Panc1 (cell line): ENCODE measurements at regions not wholly inside any gene's neighbourhood (a gene's known extent, or its start where the extent isn't known, plus 50 kb on each side); places are given as distances from the start of the nearest gene placed in this dataset.

ENCODE experiments used
- ATAC-seq: fragments of 200-7000 bp; cut with Tn5 transposase; 2 replicates; pipeline ENCODE4 v1.9.1; 2020; ENCODE audit warnings: mild to moderate bottlenecking, moderate library complexity
- BruUV-seq: library from RNA; stranded (reverse); fragments of 400-500 nt; replicated peaks from 2 replicates; lab custom pipeline; 2021; lab: Mats Ljungman, UMichigan
- CTCF ChIA-PET: fragments of 300-600 bp; sonication (Branson Sonifier 250); formaldehyde crosslinking; loops from one replicate; lab custom pipeline; 2022; ENCODE audit warnings: antibody characterized with exemption; lab: Charles Lee
- POLR2A ChIA-PET: fragments of 300-600 bp; sonication (Branson Sonifier 250); formaldehyde crosslinking; loops from one replicate; lab custom pipeline; 2022; ENCODE audit warnings: antibody characterized with exemption; lab: Charles Lee
- DNase-seq: peaks from one replicate; pipeline ENCODE4 v3.0.0-alpha.2; 2010; ENCODE audit warnings: low read depth, low spot score
- H3K27ac ChIP-seq: 2 replicates; pipeline ENCODE4 v1.5.1; 2011; ENCODE audit warnings: mild to moderate bottlenecking, low read length, inconsistent platforms
- H3K27me3 ChIP-seq: fragments of 200-500 bp; sonication (Bioruptor generic); 2 replicates; pipeline ENCODE4 v1.6.0; 2014; ENCODE audit warnings: low read length, inconsistent platforms; ENCODE audit not compliant: control insufficient read depth, insufficient read depth
- H3K36me3 ChIP-seq: fragments of 200-500 bp; sonication (Bioruptor generic); 2 replicates; pipeline ENCODE4 v1.5.1; 2014; ENCODE audit warnings: inconsistent platforms, mild to moderate bottlenecking, low read length, moderate library complexity; ENCODE audit not compliant: control insufficient read depth, insufficient read depth
- H3K4me1 ChIP-seq: 2 replicates; pipeline ENCODE4 v1.5.1; 2011; ENCODE audit warnings: inconsistent platforms, mild to moderate bottlenecking, low read length, moderate library complexity; ENCODE audit not compliant: control insufficient read depth, insufficient read depth
- H3K4me3 ChIP-seq, 2 experiments: 2 replicates each; pipeline ENCODE4 v1.5.1; 2011 to 2012; ENCODE audit warnings: low read depth in 2 of 2, low read length in 2 of 2, mild to moderate bottlenecking in 2 of 2, inconsistent platforms in 1 of 2, moderate library complexity in 1 of 2
- H3K9me3 ChIP-seq: fragments of 200-500 bp; sonication (Bioruptor generic); 2 replicates; pipeline ENCODE4 v1.5.1; 2014; ENCODE audit warnings: low read depth, mild to moderate bottlenecking, inconsistent platforms, low read length, moderate library complexity; ENCODE audit not compliant: control insufficient read depth, insufficient read depth
- POLR2AphosphoS5 ChIP-seq: IDR thresholded peaks from 2 replicates; pipeline ENCODE4 v1.6.1; 2012; ENCODE audit warnings: mild to moderate bottlenecking, low read depth, low read length, moderate library complexity
- SIN3A ChIP-seq: IDR thresholded peaks from 2 replicates; pipeline ENCODE4 v1.6.1; 2012; ENCODE audit warnings: low read depth, mild to moderate bottlenecking, low read length, moderate library complexity, borderline replicate concordance; ENCODE audit not compliant: insufficient read depth
- TCF7L2 ChIP-seq: IDR thresholded peaks from 2 replicates; pipeline ENCODE4 v1.6.1; 2011; ENCODE audit warnings: mild to moderate bottlenecking, low read depth, low read length, inconsistent platforms
- in situ Hi-C: cut with HindIII; loops from 2 replicates; pipeline ENCODE4 v1.10.0; 2016; ENCODE audit warnings: low sequenced_read_pairs, low pct_unique_long_range_greater_than_20kb
- intact Hi-C: fragments of 100-400 bp; cut with micrococcal nuclease; formaldehyde crosslinking; loops from one replicate; pipeline ENCODE4 v1.10.0; 2022; ENCODE audit not compliant: unreplicated experiment
- TF ChIP-seq, protein P1 (sequence below), 2 experiments: IDR thresholded peaks; 2 replicates each; pipeline ENCODE4 v1.6.1; 2011 to 2012; ENCODE audit warnings: low read depth in 2 of 2, control low read depth in 1 of 2, low read length in 1 of 2, mild to moderate bottlenecking in 1 of 2, moderate library complexity in 1 of 2; ENCODE audit not compliant: insufficient read depth in 1 of 2
- TF ChIP-seq, protein P2 (sequence below): fragments of 450-650 bp; IDR thresholded peaks from 2 replicates; pipeline ENCODE4 v1.5.1; 2017; ENCODE audit warnings: mild to moderate bottlenecking

DNA sequence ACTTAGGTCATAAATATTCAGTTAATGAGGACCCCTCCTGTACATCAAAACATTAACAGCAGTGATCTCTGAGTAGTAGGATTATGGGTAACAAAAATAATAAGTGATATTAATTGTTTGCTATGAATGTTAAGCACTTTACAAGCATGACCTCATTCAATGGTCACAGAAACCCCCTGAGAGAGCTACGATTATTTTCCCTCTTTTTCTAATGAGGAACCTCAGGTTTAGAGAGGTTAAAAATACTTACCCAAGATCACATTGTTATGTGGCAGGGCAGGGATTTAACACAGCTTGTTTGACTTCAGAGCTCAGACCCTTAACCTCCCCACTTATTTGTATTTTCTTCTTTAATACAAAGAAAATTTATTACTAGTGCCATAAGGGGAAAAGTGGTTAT lies 228.2 kb downstream of the TBL1XR1 start:
- in situ Hi-C loops, result no loop called here
- CTCF ChIA-PET, result no interaction called here
- BruUV-seq, result no TSS peak
- H3K4me1 ChIP-seq, result peaks cover 7% of the 10 kb centered on the region; the same call in 1 of the 2 replicates
- H3K4me3 ChIP-seq, result no peak overlapping the region
- no peak for DNase-seq
- H3K36me3 ChIP-seq, result no peaks in the 10 kb centered on the region
- TF ChIP-seq, protein P1, sequence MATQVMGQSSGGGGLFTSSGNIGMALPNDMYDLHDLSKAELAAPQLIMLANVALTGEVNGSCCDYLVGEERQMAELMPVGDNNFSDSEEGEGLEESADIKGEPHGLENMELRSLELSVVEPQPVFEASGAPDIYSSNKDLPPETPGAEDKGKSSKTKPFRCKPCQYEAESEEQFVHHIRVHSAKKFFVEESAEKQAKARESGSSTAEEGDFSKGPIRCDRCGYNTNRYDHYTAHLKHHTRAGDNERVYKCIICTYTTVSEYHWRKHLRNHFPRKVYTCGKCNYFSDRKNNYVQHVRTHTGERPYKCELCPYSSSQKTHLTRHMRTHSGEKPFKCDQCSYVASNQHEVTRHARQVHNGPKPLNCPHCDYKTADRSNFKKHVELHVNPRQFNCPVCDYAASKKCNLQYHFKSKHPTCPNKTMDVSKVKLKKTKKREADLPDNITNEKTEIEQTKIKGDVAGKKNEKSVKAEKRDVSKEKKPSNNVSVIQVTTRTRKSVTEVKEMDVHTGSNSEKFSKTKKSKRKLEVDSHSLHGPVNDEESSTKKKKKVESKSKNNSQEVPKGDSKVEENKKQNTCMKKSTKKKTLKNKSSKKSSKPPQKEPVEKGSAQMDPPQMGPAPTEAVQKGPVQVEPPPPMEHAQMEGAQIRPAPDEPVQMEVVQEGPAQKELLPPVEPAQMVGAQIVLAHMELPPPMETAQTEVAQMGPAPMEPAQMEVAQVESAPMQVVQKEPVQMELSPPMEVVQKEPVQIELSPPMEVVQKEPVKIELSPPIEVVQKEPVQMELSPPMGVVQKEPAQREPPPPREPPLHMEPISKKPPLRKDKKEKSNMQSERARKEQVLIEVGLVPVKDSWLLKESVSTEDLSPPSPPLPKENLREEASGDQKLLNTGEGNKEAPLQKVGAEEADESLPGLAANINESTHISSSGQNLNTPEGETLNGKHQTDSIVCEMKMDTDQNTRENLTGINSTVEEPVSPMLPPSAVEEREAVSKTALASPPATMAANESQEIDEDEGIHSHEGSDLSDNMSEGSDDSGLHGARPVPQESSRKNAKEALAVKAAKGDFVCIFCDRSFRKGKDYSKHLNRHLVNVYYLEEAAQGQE (IDR thresholded peaks at IDR 0.05; ENCODE audit: insufficient read depth in 1 of 2, low read depth in 2 of 2, low read length in 1 of 2), result no peak
- TF ChIP-seq SIN3A (no peak), TCF7L2 (no peak), POLR2AphosphoS5 (no peak)
- TF ChIP-seq, protein P2, sequence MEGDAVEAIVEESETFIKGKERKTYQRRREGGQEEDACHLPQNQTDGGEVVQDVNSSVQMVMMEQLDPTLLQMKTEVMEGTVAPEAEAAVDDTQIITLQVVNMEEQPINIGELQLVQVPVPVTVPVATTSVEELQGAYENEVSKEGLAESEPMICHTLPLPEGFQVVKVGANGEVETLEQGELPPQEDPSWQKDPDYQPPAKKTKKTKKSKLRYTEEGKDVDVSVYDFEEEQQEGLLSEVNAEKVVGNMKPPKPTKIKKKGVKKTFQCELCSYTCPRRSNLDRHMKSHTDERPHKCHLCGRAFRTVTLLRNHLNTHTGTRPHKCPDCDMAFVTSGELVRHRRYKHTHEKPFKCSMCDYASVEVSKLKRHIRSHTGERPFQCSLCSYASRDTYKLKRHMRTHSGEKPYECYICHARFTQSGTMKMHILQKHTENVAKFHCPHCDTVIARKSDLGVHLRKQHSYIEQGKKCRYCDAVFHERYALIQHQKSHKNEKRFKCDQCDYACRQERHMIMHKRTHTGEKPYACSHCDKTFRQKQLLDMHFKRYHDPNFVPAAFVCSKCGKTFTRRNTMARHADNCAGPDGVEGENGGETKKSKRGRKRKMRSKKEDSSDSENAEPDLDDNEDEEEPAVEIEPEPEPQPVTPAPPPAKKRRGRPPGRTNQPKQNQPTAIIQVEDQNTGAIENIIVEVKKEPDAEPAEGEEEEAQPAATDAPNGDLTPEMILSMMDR, result no peak
- no peak overlapping the region for H3K27ac ChIP-seq
- intact Hi-C loops, result no loop called here
- no peak for ATAC-seq
- no peaks in the 10 kb centered on the region for H3K27me3 ChIP-seq
- POLR2A ChIA-PET, result no interaction called here
- no peaks in the 10 kb centered on the region for H3K9me3 ChIP-seq

DNA sequence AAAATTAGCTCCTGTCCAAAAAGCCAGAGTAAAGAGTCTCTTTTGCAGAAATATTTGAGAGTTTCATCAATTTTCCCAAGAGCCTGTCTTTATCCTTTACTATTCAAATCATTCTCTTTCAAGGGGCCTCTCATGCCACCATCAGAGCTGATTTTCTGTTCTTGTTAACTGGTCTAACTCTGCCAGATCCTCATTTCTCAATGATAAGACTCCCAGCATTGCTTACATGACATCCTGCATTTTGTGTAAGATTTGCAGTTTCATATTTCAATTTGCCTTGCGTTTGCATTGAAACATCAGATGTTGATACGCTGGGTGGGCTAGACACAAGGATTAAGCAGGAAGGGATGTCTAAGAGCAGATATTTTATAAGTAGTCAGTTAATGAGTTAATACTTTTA lies 228.7 kb downstream of the TBL1XR1 start:
- no peaks in the 10 kb centered on the region for H3K36me3 ChIP-seq
- intact Hi-C loops, result no loop called here
- ATAC-seq, result no peak
- POLR2A ChIA-PET, result no interaction called here
- H3K27me3 ChIP-seq, result no peaks in the 10 kb centered on the region
- no peak overlapping the region for H3K4me3 ChIP-seq
- TF ChIP-seq TCF7L2 (no peak), POLR2AphosphoS5 (no peak), SIN3A (no peak)
- TF ChIP-seq, protein P1 (IDR thresholded peaks at IDR 0.05; ENCODE audit: insufficient read depth in 1 of 2, low read depth in 2 of 2, low read length in 1 of 2), result no peak
- TF ChIP-seq, protein P2, result no peak
- in situ Hi-C loops, result no loop called here
- H3K9me3 ChIP-seq, result no peaks in the 10 kb centered on the region
- H3K4me1 ChIP-seq, result peaks cover 7% of the 10 kb centered on the region; the same call in 1 of the 2 replicates
- H3K27ac ChIP-seq, result no peak overlapping the region
- DNase-seq, result no peak
- no TSS peak for BruUV-seq
- CTCF ChIA-PET, result no interaction called here
